ENCODE measurements at regions not wholly inside any gene's neighbourhood (a gene's known extent, or its start where the extent isn't known, plus 50 kb on each side); places are given as distances from the start of the nearest gene placed in this dataset.
"Not testable (repeated sequence)": the region's sequence is repeated elsewhere in the genome, so short reads cannot be mapped to it uniquely, and the experiment has no call there.

DNA sequence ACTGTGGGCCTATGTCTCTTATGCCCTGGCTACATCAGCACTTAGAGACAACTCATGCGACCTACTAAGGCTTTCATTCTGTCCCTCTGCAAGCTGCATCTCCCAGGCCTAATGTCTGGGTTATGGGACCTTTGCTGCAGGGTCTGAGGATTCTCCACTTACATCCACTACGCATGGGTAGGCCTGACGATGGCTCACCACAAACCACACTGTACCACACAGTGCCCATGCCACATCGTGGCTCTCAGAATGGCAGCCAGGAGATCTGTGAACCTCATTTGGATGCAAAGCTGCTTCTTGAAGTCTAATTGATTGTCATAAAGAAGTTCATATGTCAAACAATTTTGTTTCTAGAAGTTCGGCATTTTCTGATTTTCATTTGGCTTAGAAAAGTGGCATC, 84.6 kb upstream of the BEND4 start:
- Histone ChIP-seq H3K27me3 (no peaks in the 10 kb centered on the region), H3K9me3 (no peaks in the 10 kb centered on the region), H3K4me1 (no peaks in the 10 kb centered on the region), H3K27ac (no peak overlapping the region), H3K4me3 (no peak overlapping the region), H3K36me3 (no peaks in the 10 kb centered on the region)
- peak in 1 of 2 donors; percentile 76 for DNase-seq (ENCODE audit: extremely low spot score in 2 of 2)
- intact Hi-C loops (cut with DNase I), result no loop called here
- TF ChIP-seq POLR2AphosphoS5 (IDR thresholded peaks at IDR 0.05; ENCODE audit: insufficient read depth in 1 of 2, low read depth in 1 of 2), result no peak
- TF ChIP-seq, protein P1, sequence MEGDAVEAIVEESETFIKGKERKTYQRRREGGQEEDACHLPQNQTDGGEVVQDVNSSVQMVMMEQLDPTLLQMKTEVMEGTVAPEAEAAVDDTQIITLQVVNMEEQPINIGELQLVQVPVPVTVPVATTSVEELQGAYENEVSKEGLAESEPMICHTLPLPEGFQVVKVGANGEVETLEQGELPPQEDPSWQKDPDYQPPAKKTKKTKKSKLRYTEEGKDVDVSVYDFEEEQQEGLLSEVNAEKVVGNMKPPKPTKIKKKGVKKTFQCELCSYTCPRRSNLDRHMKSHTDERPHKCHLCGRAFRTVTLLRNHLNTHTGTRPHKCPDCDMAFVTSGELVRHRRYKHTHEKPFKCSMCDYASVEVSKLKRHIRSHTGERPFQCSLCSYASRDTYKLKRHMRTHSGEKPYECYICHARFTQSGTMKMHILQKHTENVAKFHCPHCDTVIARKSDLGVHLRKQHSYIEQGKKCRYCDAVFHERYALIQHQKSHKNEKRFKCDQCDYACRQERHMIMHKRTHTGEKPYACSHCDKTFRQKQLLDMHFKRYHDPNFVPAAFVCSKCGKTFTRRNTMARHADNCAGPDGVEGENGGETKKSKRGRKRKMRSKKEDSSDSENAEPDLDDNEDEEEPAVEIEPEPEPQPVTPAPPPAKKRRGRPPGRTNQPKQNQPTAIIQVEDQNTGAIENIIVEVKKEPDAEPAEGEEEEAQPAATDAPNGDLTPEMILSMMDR (IDR thresholded peaks at IDR 0.05), result no peak
- no peak for TF ChIP-seq POLR2A (IDR thresholded peaks at IDR 0.05)

DNA sequence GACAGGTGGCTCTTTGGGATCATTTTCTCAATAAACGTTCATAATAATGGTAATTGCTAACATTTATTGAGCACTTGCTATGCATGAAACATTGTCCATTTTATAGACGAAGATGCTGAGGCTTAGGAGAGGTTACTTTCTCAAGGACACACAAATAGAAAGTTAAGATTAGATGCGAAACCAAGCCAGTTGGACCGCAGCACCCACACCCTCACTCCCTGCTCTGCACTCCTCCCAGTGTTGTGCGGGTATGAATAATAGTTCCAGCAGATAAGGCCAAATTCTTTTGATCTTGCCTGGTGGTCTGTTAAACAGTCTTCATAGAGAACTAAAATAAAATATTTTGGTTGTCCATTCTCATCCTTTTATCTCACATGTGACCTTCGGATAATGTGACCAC, 85.0 kb upstream of the BEND4 start:
- TF ChIP-seq, protein P1 (IDR thresholded peaks at IDR 0.05), result no peak
- no peak for TF ChIP-seq POLR2A (IDR thresholded peaks at IDR 0.05)
- TF ChIP-seq POLR2AphosphoS5 (IDR thresholded peaks at IDR 0.05; ENCODE audit: insufficient read depth in 1 of 2, low read depth in 1 of 2), result no peak
- Histone ChIP-seq H3K9me3 (no peaks in the 10 kb centered on the region), H3K36me3 (no peaks in the 10 kb centered on the region), H3K27me3 (no peaks in the 10 kb centered on the region), H3K4me3 (no peak overlapping the region), H3K27ac (no peak overlapping the region), H3K4me1 (no peaks in the 10 kb centered on the region)
- no peak for DNase-seq (ENCODE audit: extremely low spot score in 2 of 2)
- intact Hi-C loops (cut with DNase I), result no loop called here

DNA sequence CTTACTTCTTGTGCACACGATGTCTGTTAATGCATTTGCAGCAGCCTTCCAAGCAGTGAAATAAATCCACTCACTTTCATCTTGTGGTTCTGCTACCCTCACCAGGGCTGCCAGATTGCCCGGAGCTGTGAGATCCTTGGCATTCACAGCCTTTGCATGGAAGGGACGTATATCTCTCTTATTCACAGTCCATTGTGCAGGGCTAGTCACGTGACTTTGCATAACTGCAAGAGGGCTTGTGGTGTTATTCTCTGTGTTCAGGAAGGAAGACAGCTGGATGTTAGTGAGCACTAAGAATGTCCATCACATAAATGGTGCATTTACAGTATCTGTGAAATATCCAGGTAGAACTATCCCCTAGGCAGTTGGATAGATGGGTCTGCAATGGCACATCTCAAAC, 96.5 kb upstream of the BEND4 start:
- H3K36me3 ChIP-seq, result no peaks in the 10 kb centered on the region
- no peaks in the 10 kb centered on the region for H3K9me3 ChIP-seq
- no peak overlapping the region for H3K4me3 ChIP-seq
- no peak overlapping the region for H3K27ac ChIP-seq
- H3K4me1 ChIP-seq, result no peaks in the 10 kb centered on the region
- no peak for TF ChIP-seq POLR2AphosphoS5 (IDR thresholded peaks at IDR 0.05; ENCODE audit: insufficient read depth in 1 of 2, low read depth in 1 of 2)
- TF ChIP-seq POLR2A (IDR thresholded peaks at IDR 0.05), result no peak
- TF ChIP-seq, protein P1 (IDR thresholded peaks at IDR 0.05), result no peak
- no peak for DNase-seq (ENCODE audit: extremely low spot score in 2 of 2)
- no peaks in the 10 kb centered on the region for H3K27me3 ChIP-seq
- intact Hi-C loops (cut with DNase I), result no loop called here

DNA sequence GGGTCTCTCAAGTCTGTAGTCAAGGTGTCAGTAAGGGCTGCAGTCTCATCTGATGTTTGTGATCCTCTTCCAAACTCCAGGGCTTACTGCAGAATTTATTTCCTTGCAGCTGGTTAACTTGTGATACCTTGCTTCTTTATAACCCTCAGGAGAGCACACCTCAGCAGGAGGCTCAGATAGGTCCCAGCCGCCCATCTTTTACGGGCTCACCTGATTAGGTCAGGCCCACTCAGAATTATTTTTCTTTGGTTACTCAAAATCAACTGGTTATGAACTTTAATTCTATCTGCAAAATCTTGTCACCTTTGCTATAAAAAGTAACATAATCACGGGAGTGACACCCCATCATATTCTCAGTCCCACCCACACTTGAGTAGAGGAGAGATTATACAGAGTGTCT, 99.9 kb upstream of the BEND4 start:
- TF ChIP-seq, protein P1 (IDR thresholded peaks at IDR 0.05), result no peak
- TF ChIP-seq POLR2AphosphoS5 (IDR thresholded peaks at IDR 0.05; ENCODE audit: insufficient read depth in 1 of 2, low read depth in 1 of 2) (no peak), POLR2A (IDR thresholded peaks at IDR 0.05) (no peak)
- no peak for DNase-seq (ENCODE audit: extremely low spot score in 2 of 2)
- no peaks in the 10 kb centered on the region for H3K4me1 ChIP-seq
- H3K27me3 ChIP-seq, result no peaks in the 10 kb centered on the region
- H3K36me3 ChIP-seq, result no peaks in the 10 kb centered on the region
- intact Hi-C loops (cut with DNase I), result no loop called here
- H3K4me3 ChIP-seq, result no peak overlapping the region
- no peak overlapping the region for H3K27ac ChIP-seq
- no peaks in the 10 kb centered on the region for H3K9me3 ChIP-seq

DNA sequence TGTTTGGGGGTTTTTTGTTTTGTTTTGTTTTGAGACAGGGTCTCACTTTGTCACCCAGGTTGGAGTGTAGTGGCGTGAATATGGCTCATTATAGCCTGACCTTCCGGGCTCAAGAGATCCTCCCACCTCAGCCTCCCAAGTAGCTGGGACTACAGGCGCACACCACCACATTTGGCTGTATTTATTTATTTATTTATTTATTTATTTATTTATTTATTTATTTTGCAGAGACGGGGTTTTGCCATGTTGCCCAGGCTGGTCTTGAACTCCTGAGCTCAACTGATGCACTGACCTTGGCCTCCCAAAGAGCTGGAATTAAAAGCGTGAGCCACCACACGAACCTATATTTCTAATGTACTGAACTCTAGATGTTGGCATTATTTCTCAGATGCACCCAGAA, 105.2 kb upstream of the BEND4 start:
- intact Hi-C loops (cut with DNase I); H3K27me3 ChIP-seq; DNase-seq (ENCODE audit: extremely low spot score in 2 of 2); H3K4me3 ChIP-seq; H3K4me1 ChIP-seq; H3K27ac ChIP-seq; H3K36me3 ChIP-seq; H3K9me3 ChIP-seq: not testable (repeated sequence)

Measured in vagina (tissue), 2 donors.